Thyroid gland (tissue), 4 donors: ENCODE measurements at regions not wholly inside any gene's neighbourhood (a gene's known extent, or its start where the extent isn't known, plus 50 kb on each side); places are given as distances from the start of the nearest gene placed in this dataset.
"Not testable (repeated sequence)": the region's sequence is repeated elsewhere in the genome, so short reads cannot be mapped to it uniquely, and the experiment has no call there.

Experiments used
- DNase-seq, 2 donors: peaks; one replicate each; pipeline ENCODE4 v3.0.0-alpha.2; 2019
- H3K27ac ChIP-seq, 3 donors: fragments of 200-600 bp; sonication (generic); 1 replicate in 2 of 3; 2 replicates in 1 of 3; pipeline ENCODE4 v1.5.1; 2016 to 2019; ENCODE audit warnings: mild to moderate bottlenecking in 1 of 3, moderate library complexity in 1 of 3
- H3K27me3 ChIP-seq: fragments of 200-600 bp; sonication (generic); one replicate; pipeline ENCODE4 v1.5.1; 2019
- H3K36me3 ChIP-seq, 2 donors: fragments of 200-600 bp; sonication (generic); one replicate each; pipeline ENCODE4 v1.5.1; 2016 to 2019
- H3K4me1 ChIP-seq, 2 donors: fragments of 200-600 bp; sonication (generic); one replicate each; pipeline ENCODE4 v1.5.1; 2017 to 2019
- H3K4me3 ChIP-seq, 3 donors: fragments of 200-600 bp; sonication (generic); replicated peaks in 1 of 3; 1 replicate in 2 of 3; 2 replicates in 1 of 3; pipeline ENCODE4 v1.5.1; 2016; ENCODE audit warnings: mild to moderate bottlenecking in 1 of 3
- H3K9me3 ChIP-seq: fragments of 200-600 bp; sonication (generic); one replicate; pipeline ENCODE4 v1.5.1; 2017
- CTCF ChIP-seq, 6 experiments: fragments of 200-600 bp in 3 of 6; fragments of 450-650 bp in 3 of 6; sonication (generic) in 3 of 6; IDR thresholded peaks; one replicate each; pipeline ENCODE4 v1.5.1; 2016 to 2019; ENCODE audit warnings: antibody characterized with exemption in 6 of 6, mild to moderate bottlenecking in 2 of 6, inconsistent platforms in 1 of 6, moderate library complexity in 1 of 6
- POLR2A ChIP-seq, 2 donors: fragments of 450-650 bp; IDR thresholded peaks; one replicate each; pipeline ENCODE4 v1.6.1; 2017; ENCODE audit warnings: antibody characterized with exemption in 2 of 2, mild to moderate bottlenecking in 2 of 2, moderate library complexity in 1 of 2
- WGBS, 2 donors: methylation state at CpG; one replicate each; pipeline ENCODE4 v1.1.5; 2017; 5-methylcytosine and 5-hydroxymethylcytosine counted together
- intact Hi-C: fragments of 100-400 bp; cut with DNase I; formaldehyde crosslinking; loops from one replicate; pipeline ENCODE4 v1.15.1; 2023

- Histone ChIP-seq H3K27me3 (no peaks in the 10 kb centered on the region), H3K4me1 (no peaks in the 10 kb centered on the region), H3K9me3 (no peaks in the 10 kb centered on the region), H3K4me3 (no peak overlapping the region), H3K36me3 (no peaks in the 10 kb centered on the region), H3K27ac (no peak overlapping the region)
- no peak for DNase-seq
- 85 to 96% methylated on average over 1 of the region's 1 CpG for WGBS, 2 donors
- intact Hi-C loops: no loop called here
- TF ChIP-seq POLR2A (IDR thresholded peaks at IDR 0.05) (no peak), CTCF (IDR thresholded peaks at IDR 0.05) (no peak)
Measured at GRCh38 chr9:33728613-33729012, 66.7 kb upstream of the PRSS3 start.

GRCh38 chr9:33731142-33731541 lies 64.2 kb upstream of the PRSS3 start:
- intact Hi-C loops: no loop called here
- WGBS, 2 donors: 74 to 86% methylated on average over 4 of the region's 4 CpGs
- no peaks in the 10 kb centered on the region for H3K36me3 ChIP-seq
- H3K27me3 ChIP-seq: no peaks in the 10 kb centered on the region
- H3K9me3 ChIP-seq: no peaks in the 10 kb centered on the region
- H3K4me1 ChIP-seq: no peaks in the 10 kb centered on the region
- no peak overlapping the region for H3K27ac ChIP-seq
- TF ChIP-seq CTCF (IDR thresholded peaks at IDR 0.05) (no peak), POLR2A (IDR thresholded peaks at IDR 0.05) (no peak)
- H3K4me3 ChIP-seq: no peak overlapping the region
- DNase-seq: no peak

GRCh38 chr9:33731625-33732024 lies 63.7 kb upstream of the PRSS3 start:
- H3K9me3 ChIP-seq: no peaks in the 10 kb centered on the region
- whole genome bisulfite sequencing, 2 donors: 86 to 88% methylated on average over 2 of the region's 2 CpGs
- no peak overlapping the region for H3K27ac ChIP-seq
- no peaks in the 10 kb centered on the region for H3K4me1 ChIP-seq
- no peak overlapping the region for H3K4me3 ChIP-seq
- DNase-seq: no peak
- intact Hi-C loops: no loop called here
- TF ChIP-seq POLR2A (IDR thresholded peaks at IDR 0.05) (no peak), CTCF (IDR thresholded peaks at IDR 0.05) (no peak)
- H3K36me3 ChIP-seq: no peaks in the 10 kb centered on the region
- no peaks in the 10 kb centered on the region for H3K27me3 ChIP-seq

GRCh38 chr9:33734247-33734940 lies 61.0 kb upstream of the PRSS3 start:
- H3K4me3 ChIP-seq, intact Hi-C loops, H3K27ac ChIP-seq, H3K9me3 ChIP-seq, DNase-seq, H3K4me1 ChIP-seq, H3K27me3 ChIP-seq, H3K36me3 ChIP-seq: not testable (repeated sequence)
- 84 to 92% methylated on average over 4 to 5 of the region's 5 CpGs for WGBS, 2 donors

- intact Hi-C loops, H3K36me3 ChIP-seq, DNase-seq, H3K4me3 ChIP-seq, H3K27ac ChIP-seq, H3K4me1 ChIP-seq, H3K27me3 ChIP-seq, H3K9me3 ChIP-seq: not testable (repeated sequence)
- WGBS, 2 donors: 83 to 89% methylated on average over 4 to 6 of the region's 6 CpGs
Measured at GRCh38 chr9:33734941-33735835, 60.2 kb upstream of the PRSS3 start.
